Prostate gland (tissue), 2 donors: ENCODE measurements at regions not wholly inside any gene's neighbourhood (a gene's known extent, or its start where the extent isn't known, plus 50 kb on each side); places are given as distances from the start of the nearest gene placed in this dataset.

ENCODE experiments used
- DNase-seq: peaks from one replicate; pipeline ENCODE4 v3.0.0-alpha.2; 2019; ENCODE audit warnings: low spot score
- H3K27ac ChIP-seq, 2 donors: fragments of 200-600 bp; sonication (generic); 2 replicates each; pipeline ENCODE4 v1.5.1; 2017 to 2019
- H3K27me3 ChIP-seq: fragments of 200-600 bp; sonication (generic); replicated peaks from 2 replicates; pipeline ENCODE4 v1.5.1; 2019; ENCODE audit not compliant: insufficient read depth
- H3K36me3 ChIP-seq, 2 donors: fragments of 200-600 bp; sonication (generic); 1 replicate in 1 of 2; 2 replicates in 1 of 2; pipeline versions ENCODE4 v1.5.1 to v1.8.1; 2017 to 2019
- H3K4me1 ChIP-seq: fragments of 200-600 bp; sonication (generic); replicated peaks from 2 replicates; pipeline ENCODE4 v1.5.1; 2019
- H3K4me3 ChIP-seq, 2 donors: fragments of 200-600 bp; sonication (generic); 2 replicates each; pipeline ENCODE4 v1.5.1; 2017 to 2019
- H3K9me3 ChIP-seq: fragments of 200-600 bp; sonication (generic); 2 replicates; pipeline ENCODE4 v1.5.1; 2017
- POLR2A ChIP-seq: fragments of 450-650 bp; IDR thresholded peaks from one replicate; pipeline ENCODE4 v1.6.1; 2016; ENCODE audit warnings: antibody characterized with exemption, mild to moderate bottlenecking
- POLR2AphosphoS5 ChIP-seq: sonication (generic); formaldehyde crosslinking; IDR thresholded peaks from one replicate; pipeline ENCODE4 v1.6.1; 2017; ENCODE audit warnings: antibody characterized with exemption
- WGBS: methylation state at CpG from one replicate; pipeline ENCODE4 v1.1.5; 2018; 5-methylcytosine and 5-hydroxymethylcytosine counted together
- intact Hi-C: fragments of 100-400 bp; cut with DNase I; formaldehyde crosslinking; loops from one replicate; pipeline ENCODE4 v1.14.2; 2022
- TF ChIP-seq, protein P1 (sequence below), 4 experiments: fragments of 200-600 bp in 2 of 4; fragments of 450-650 bp in 2 of 4; sonication (generic) in 2 of 4; IDR thresholded peaks; 1 replicate in 3 of 4; 2 replicates in 1 of 4; pipeline ENCODE4 v1.5.1; 2016 to 2019; ENCODE audit warnings: antibody characterized with exemption in 4 of 4, mild to moderate bottlenecking in 2 of 4, moderate library complexity in 2 of 4

DNA sequence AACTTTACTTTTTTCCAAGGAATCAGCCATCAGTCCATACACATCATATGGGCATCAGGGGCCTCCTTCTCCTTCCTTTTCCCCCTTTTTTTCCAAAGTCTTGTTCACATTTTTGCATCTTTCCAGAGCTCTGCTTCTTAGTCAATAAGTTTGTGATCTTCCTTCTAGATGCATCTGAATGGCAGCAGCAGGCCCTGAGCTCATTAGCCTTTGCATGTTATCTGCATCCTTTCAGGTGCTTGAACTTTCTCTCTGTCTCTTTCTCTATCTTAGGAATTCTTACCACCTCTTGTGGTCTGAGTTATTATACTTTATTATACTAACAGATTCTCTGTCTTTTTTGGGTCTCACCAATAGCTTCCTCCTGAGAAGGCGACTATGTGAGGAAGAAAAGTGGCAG, 312.4 kb upstream of the FANCL start:
- Histone ChIP-seq H3K4me1 (no peaks in the 10 kb centered on the region), H3K27ac (no peak overlapping the region), H3K9me3 (no peaks in the 10 kb centered on the region), H3K4me3 (no peak overlapping the region), H3K27me3 (peaks cover 3% of the 10 kb centered on the region), H3K36me3 (no peaks in the 10 kb centered on the region)
- intact Hi-C loops: no loop called here
- WGBS: 90% methylated on average over 1 of the region's 1 CpG
- DNase-seq: no peak
- TF ChIP-seq, protein P1, sequence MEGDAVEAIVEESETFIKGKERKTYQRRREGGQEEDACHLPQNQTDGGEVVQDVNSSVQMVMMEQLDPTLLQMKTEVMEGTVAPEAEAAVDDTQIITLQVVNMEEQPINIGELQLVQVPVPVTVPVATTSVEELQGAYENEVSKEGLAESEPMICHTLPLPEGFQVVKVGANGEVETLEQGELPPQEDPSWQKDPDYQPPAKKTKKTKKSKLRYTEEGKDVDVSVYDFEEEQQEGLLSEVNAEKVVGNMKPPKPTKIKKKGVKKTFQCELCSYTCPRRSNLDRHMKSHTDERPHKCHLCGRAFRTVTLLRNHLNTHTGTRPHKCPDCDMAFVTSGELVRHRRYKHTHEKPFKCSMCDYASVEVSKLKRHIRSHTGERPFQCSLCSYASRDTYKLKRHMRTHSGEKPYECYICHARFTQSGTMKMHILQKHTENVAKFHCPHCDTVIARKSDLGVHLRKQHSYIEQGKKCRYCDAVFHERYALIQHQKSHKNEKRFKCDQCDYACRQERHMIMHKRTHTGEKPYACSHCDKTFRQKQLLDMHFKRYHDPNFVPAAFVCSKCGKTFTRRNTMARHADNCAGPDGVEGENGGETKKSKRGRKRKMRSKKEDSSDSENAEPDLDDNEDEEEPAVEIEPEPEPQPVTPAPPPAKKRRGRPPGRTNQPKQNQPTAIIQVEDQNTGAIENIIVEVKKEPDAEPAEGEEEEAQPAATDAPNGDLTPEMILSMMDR (IDR thresholded peaks at IDR 0.05): no peak
- no peak for TF ChIP-seq POLR2A
- TF ChIP-seq POLR2AphosphoS5: no peak

DNA sequence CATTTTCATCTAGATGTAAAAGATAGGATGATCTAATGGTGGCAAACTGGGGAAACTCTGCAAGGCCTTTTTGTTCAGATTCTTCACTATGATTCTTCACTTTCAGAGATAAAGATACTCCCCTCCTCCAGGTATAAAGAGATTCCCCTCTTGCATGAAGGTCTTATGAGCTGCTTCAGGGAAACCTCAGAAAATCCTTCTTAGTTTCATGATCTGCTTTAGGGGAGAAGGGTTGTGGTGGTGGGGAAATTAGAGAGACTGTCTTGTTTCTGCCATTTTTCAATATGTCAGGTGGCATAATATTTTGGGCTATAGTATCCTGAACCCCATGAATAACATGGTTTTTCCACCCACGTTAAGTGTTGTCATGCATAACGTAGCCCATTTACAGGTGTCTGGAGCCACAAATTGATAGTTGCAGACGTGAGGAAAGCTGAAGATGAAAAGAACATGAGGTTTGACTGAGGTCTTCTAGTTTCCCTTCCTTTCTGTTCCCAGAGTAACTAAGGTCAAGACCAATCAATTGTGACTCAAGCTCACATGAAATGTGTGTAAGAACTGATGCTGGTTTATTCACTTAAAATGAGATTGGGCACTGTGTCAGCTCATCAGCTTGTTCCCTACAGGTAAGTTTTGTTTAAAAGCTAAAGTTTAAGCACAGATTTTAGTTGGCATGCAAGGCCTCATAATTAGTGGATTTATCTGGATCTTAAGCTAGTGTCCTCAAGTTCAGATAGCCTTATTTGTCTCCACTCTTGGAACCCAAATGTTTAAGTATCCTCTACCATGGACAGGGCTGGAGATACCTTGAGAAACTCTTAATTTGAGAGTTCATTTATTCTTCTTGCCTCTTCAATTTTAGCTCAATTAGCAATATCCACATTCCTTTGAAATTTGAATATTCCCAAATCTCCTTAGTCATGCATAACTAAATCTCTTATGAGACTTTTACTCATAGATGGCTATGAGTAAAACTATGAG, 304.5 kb upstream of the FANCL start:
- TF ChIP-seq POLR2AphosphoS5 (no peak), POLR2A (no peak)
- TF ChIP-seq, protein P1 (IDR thresholded peaks at IDR 0.05): no peak
- H3K27ac ChIP-seq: no peak overlapping the region
- H3K4me3 ChIP-seq: no peak overlapping the region
- no peaks in the 10 kb centered on the region for H3K27me3 ChIP-seq
- H3K4me1 ChIP-seq: no peaks in the 10 kb centered on the region
- H3K36me3 ChIP-seq: no peaks in the 10 kb centered on the region
- intact Hi-C loops: no loop called here
- DNase-seq: no peak
- 94% methylated on average over 3 of the region's 3 CpGs for WGBS
- H3K9me3 ChIP-seq: no peaks in the 10 kb centered on the region

- 81% methylated on average over 3 of the region's 3 CpGs for WGBS
- H3K9me3 ChIP-seq: no peaks in the 10 kb centered on the region
- no peaks in the 10 kb centered on the region for H3K27me3 ChIP-seq
- no peak overlapping the region for H3K4me3 ChIP-seq
- H3K4me1 ChIP-seq: no peaks in the 10 kb centered on the region
- TF ChIP-seq, protein P1 (IDR thresholded peaks at IDR 0.05): no peak
- no peak for TF ChIP-seq POLR2A
- no peak for TF ChIP-seq POLR2AphosphoS5
- no peak for DNase-seq
- no peak overlapping the region for H3K27ac ChIP-seq
- intact Hi-C loops: no loop called here
- H3K36me3 ChIP-seq: no peaks in the 10 kb centered on the region
These were observed 302.3 kb upstream of the FANCL start for GRCh38 chr2:58543442-58543841.

DNA sequence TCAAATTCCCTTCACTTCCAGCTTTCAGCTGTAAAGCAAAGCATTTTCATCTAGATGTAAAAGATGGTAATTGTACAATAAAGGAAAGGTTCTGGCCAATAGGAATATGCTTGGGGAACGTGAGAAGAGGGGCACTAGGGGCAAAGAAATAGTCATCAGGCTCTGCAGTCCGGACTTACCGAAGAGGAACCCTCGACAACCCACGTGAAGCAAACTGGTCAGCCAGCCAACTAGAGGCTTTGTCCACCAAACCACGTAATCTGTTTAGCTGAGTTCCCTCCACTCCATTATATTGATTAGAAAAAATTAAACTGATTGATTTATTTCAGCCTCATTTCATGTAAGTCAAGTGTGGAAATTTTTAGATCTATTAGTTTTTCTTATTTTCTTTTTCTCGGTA, 300.4 kb upstream of the FANCL start:
- H3K9me3 ChIP-seq: no peaks in the 10 kb centered on the region
- TF ChIP-seq, protein P1 (IDR thresholded peaks at IDR 0.05): no peak
- TF ChIP-seq POLR2A (no peak), POLR2AphosphoS5 (no peak)
- intact Hi-C loops: no loop called here
- no peak overlapping the region for H3K27ac ChIP-seq
- no peaks in the 10 kb centered on the region for H3K27me3 ChIP-seq
- DNase-seq: no peak
- H3K36me3 ChIP-seq: no peaks in the 10 kb centered on the region
- WGBS: 74% methylated on average over 7 of the region's 7 CpGs
- H3K4me1 ChIP-seq: no peaks in the 10 kb centered on the region
- no peak overlapping the region for H3K4me3 ChIP-seq

DNA sequence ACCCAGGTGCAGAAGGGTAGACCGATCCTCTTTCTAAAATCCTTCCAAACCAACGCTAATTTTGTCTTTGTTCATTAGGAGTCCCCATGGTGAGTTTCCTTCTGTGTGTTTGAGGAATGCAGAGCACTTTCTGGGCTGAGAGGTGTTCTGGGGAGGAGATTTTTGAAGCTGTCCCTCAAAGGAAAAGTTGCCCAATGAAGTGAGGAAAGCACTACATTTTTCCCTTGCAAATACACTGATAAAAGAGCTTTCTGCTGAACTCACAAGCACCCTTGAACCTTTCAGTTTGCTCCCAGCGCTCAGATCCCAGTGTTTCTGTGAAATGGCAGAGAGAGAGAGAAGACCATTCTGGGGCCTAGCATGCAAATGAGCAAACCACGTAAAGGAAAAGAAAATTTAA, 299.6 kb upstream of the FANCL start:
- 47% methylated on average over 4 of the region's 4 CpGs for WGBS

More for the DNA sequence above, 299.6 kb upstream of the FANCL start:
- H3K27ac ChIP-seq: no peak overlapping the region
- no peaks in the 10 kb centered on the region for H3K4me1 ChIP-seq
- no peaks in the 10 kb centered on the region for H3K9me3 ChIP-seq
- no peaks in the 10 kb centered on the region for H3K27me3 ChIP-seq
- no peak for TF ChIP-seq POLR2A
- no peak for TF ChIP-seq POLR2AphosphoS5
- TF ChIP-seq, protein P1 (IDR thresholded peaks at IDR 0.05): no peak
- no peak for DNase-seq
- H3K36me3 ChIP-seq: no peaks in the 10 kb centered on the region
- H3K4me3 ChIP-seq: no peak overlapping the region
- intact Hi-C loops: no loop called here
